Aorta (tissue), 5 donors: ENCODE measurements at regions not wholly inside any gene's neighbourhood (a gene's known extent, or its start where the extent isn't known, plus 50 kb on each side); places are given as distances from the start of the nearest gene placed in this dataset.

Experiments used
- ATAC-seq: fragments of 200-7000 bp; cut with Tn5 transposase; one replicate; pipeline ENCODE4 v1.9.1; 2022; ENCODE audit warnings: moderate library complexity; ENCODE audit not compliant: low FRiP score
- DNase-seq, 2 donors: peaks; one replicate each; pipeline ENCODE4 v3.0.0-alpha.2; 2020
- H3K27ac ChIP-seq, 2 donors: one replicate each; pipeline ENCODE4 v1.5.1; 2013; ENCODE audit warnings: low read length in 2 of 2, mild to moderate bottlenecking in 2 of 2, moderate library complexity in 2 of 2, control low read depth in 1 of 2, inconsistent platforms in 1 of 2, low read depth in 1 of 2
- H3K27me3 ChIP-seq, 2 donors: one replicate each; pipeline ENCODE4 v1.6.1; 2013; ENCODE audit warnings: control low read depth in 1 of 2, low read length in 1 of 2, mild to moderate bottlenecking in 1 of 2, moderate library complexity in 1 of 2; ENCODE audit not compliant: insufficient read depth in 2 of 2, control insufficient read depth in 1 of 2
- H3K36me3 ChIP-seq, 2 donors: one replicate each; pipeline ENCODE4 v1.6.1; 2013; ENCODE audit warnings: control low read depth in 1 of 2, low read length in 1 of 2, mild to moderate bottlenecking in 1 of 2; ENCODE audit not compliant: insufficient read depth in 2 of 2, control insufficient read depth in 1 of 2
- H3K4me1 ChIP-seq, 2 donors: one replicate each; pipeline ENCODE4 v1.6.1; 2013; ENCODE audit warnings: low read length in 2 of 2, control low read depth in 1 of 2, mild to moderate bottlenecking in 1 of 2, moderate library complexity in 1 of 2; ENCODE audit not compliant: insufficient read depth in 2 of 2, control insufficient read depth in 1 of 2
- H3K4me3 ChIP-seq, 2 donors: one replicate each; pipeline ENCODE4 v1.5.1; 2013; ENCODE audit warnings: low read length in 2 of 2, control low read depth in 1 of 2, mild to moderate bottlenecking in 1 of 2
- H3K9me3 ChIP-seq: one replicate; pipeline ENCODE4 v1.6.1; 2013; ENCODE audit warnings: mild to moderate bottlenecking, low read length; ENCODE audit not compliant: control insufficient read depth
- WGBS, 2 donors: extraction: QIAGEN DNeasy Blood & Tissue Kit; methylation state at CpG; one replicate each; pipeline ENCODE4 v1.1.7; 2013; 5-methylcytosine and 5-hydroxymethylcytosine counted together
- intact Hi-C, 2 donors: fragments of 100-400 bp; cut with DNase I; formaldehyde crosslinking; loops; one replicate each; pipeline versions ENCODE4 v1.14.2 to v1.15.0; 2022
- donor health status: healthy with polysubstance abuse.
- donor health status: Bipolar disorder and iron deficiency.
- donor health status: DM: no; HTN: no; CAD: no.
- donor health status: DM: no; HTN: no; CAD: no.
- donor health status: DM: yes; HTN: yes; CAD: no.

DNA sequence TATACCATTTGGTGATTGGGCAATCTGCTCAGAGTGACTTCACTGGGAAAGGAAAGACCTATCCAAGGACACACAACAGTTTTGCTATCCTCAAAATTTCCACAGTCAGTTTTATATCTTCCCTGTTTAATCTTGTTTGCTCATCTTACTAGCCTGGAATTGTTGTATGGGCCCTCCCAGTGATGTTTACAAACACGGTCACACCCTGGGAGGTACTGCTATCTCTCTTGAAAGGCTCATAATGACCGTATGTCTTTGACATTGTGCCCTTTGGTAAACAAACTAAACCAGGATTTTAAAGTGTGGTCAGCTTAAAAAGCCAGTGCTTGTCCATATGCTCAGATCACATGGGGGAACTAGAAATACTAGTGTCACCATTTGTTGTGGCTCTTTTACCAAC is 277.0 kb downstream of the CDH2 start:
- no peak for ATAC-seq
- intact Hi-C loops: no loop called here
- 47 to 63% methylated on average over 2 of the region's 2 CpGs for WGBS, 2 donors

GRCh38 chr18:27894746-27895145 is 282.2 kb downstream of the CDH2 start:
- Histone ChIP-seq H3K27me3 (no peaks in the 10 kb centered on the region), H3K36me3 (no peaks in the 10 kb centered on the region), H3K4me1 (no peaks in the 10 kb centered on the region), H3K4me3 (no peak overlapping the region), H3K9me3 (no peaks in the 10 kb centered on the region), H3K27ac (no peak overlapping the region)
- DNase-seq (no peak), ATAC-seq (no peak)
- intact Hi-C loops: no loop called here
- whole genome bisulfite sequencing, 2 donors: 32 to 35% methylated on average over 3 of the region's 3 CpGs

More for the DNA sequence above, 277.0 kb downstream of the CDH2 start:
- Histone ChIP-seq H3K27ac (no peak overlapping the region), H3K4me1 (no peaks in the 10 kb centered on the region), H3K27me3 (no peaks in the 10 kb centered on the region), H3K36me3 (no peaks in the 10 kb centered on the region), H3K4me3 (no peak overlapping the region), H3K9me3 (no peaks in the 10 kb centered on the region)
- no peak for DNase-seq

- Histone ChIP-seq H3K36me3 (no peaks in the 10 kb centered on the region), H3K9me3 (no peaks in the 10 kb centered on the region), H3K27ac (no peak overlapping the region), H3K4me3 (no peak overlapping the region), H3K4me1 (no peaks in the 10 kb centered on the region), H3K27me3 (no peaks in the 10 kb centered on the region)
- WGBS, 2 donors: 37 to 71% methylated on average over 2 of the region's 2 CpGs
- intact Hi-C loops: no loop called here
- DNase-seq (no peak), ATAC-seq (no peak)
These were observed 289.0 kb downstream of the CDH2 start for GRCh38 chr18:27887711-27888495.

GRCh38 chr18:27887287-27887686 is 289.6 kb downstream of the CDH2 start:
- Histone ChIP-seq H3K4me3 (no peak overlapping the region), H3K36me3 (no peaks in the 10 kb centered on the region), H3K9me3 (no peaks in the 10 kb centered on the region), H3K27me3 (no peaks in the 10 kb centered on the region), H3K27ac (no peak overlapping the region), H3K4me1 (no peaks in the 10 kb centered on the region)
- WGBS, 2 donors: 95 to 97% methylated on average over 1 of the region's 1 CpG
- ATAC-seq (no peak), DNase-seq (no peak)
- intact Hi-C loops: no loop called here

GRCh38 chr18:27879540-27879939 is 297.4 kb downstream of the CDH2 start:
- no peak for DNase-seq
- 93 to 96% methylated on average over 1 of the region's 1 CpG for WGBS, 2 donors
- ATAC-seq: no peak
- Histone ChIP-seq H3K36me3 (no peaks in the 10 kb centered on the region), H3K4me3 (no peak overlapping the region), H3K9me3 (no peaks in the 10 kb centered on the region), H3K4me1 (no peaks in the 10 kb centered on the region), H3K27ac (no peak overlapping the region), H3K27me3 (no peaks in the 10 kb centered on the region)
- intact Hi-C loops: no loop called here

DNA sequence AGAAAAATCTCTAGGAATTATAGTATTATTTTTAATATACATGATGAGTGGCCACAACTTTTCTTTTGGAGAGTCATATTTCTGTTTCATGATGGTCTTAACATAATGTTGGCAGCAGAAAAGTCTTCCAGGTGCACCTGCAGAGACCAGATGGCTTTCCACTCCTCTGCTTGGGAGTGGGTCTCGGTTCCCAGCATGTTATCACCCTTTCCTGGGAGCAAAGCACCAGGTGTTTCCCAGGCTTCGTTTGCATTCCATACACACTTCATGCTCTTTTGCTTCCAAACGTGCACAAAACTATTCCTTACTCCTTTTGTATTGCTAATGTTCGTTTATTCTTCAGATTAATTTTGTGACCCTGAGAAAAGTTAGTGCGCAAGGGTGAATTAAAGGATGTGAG is 305.2 kb downstream of the CDH2 start:
- Histone ChIP-seq H3K27ac (no peak overlapping the region), H3K4me3 (no peak overlapping the region), H3K4me1 (no peaks in the 10 kb centered on the region), H3K36me3 (no peaks in the 10 kb centered on the region), H3K9me3 (peaks cover 1% of the 10 kb centered on the region), H3K27me3 (peaks cover 0 to 2% of the 10 kb centered on the region in 2 donors)
- WGBS, 2 donors: 69 to 79% methylated on average over 5 of the region's 5 CpGs
- DNase-seq: no peak
- no peak for ATAC-seq
- intact Hi-C loops: no loop called here

- intact Hi-C loops: no loop called here
- Histone ChIP-seq H3K36me3 (no peaks in the 10 kb centered on the region), H3K4me1 (no peaks in the 10 kb centered on the region), H3K4me3 (no peak overlapping the region), H3K9me3 (peaks cover 1% of the 10 kb centered on the region), H3K27me3 (peaks cover 0 to 2% of the 10 kb centered on the region in 2 donors), H3K27ac (no peak overlapping the region)
- WGBS, 2 donors: 91 to 97% methylated on average over 4 of the region's 4 CpGs
- ATAC-seq: no peak
- DNase-seq: no peak
These were observed 307.2 kb downstream of the CDH2 start for GRCh38 chr18:27869735-27870134.

DNA sequence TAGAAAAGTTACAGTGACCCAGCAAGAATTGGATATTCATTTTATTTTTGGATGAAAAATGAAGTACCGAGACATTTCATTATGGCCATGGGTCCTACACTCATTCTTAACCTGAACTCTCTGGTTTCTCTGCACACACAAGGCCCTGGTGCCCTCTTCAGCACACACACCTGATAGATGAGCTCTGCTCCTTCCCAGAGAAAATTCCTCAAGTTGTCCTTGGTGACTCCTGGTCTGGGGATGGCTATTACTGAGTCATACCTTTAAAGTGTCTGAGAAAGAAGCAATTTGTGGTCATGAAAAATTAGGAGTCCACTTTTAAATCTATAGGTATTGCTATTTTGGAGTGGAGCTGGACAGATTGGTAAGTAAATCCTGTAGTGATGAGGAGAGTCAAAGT is 311.5 kb downstream of the CDH2 start:
- no peaks in the 10 kb centered on the region for H3K27me3 ChIP-seq
- H3K4me1 ChIP-seq: no peaks in the 10 kb centered on the region
- no peaks in the 10 kb centered on the region for H3K9me3 ChIP-seq
- DNase-seq: no peak
- no peaks in the 10 kb centered on the region for H3K36me3 ChIP-seq
- no peak overlapping the region for H3K4me3 ChIP-seq
- intact Hi-C loops: no loop called here
- ATAC-seq: no peak
- no peak overlapping the region for H3K27ac ChIP-seq
- WGBS, 2 donors: 94 to 97% methylated on average over 1 of the region's 1 CpG

- Histone ChIP-seq H3K27me3 (no peaks in the 10 kb centered on the region), H3K4me1 (no peaks in the 10 kb centered on the region), H3K9me3 (no peaks in the 10 kb centered on the region), H3K27ac (no peak overlapping the region), H3K4me3 (no peak overlapping the region), H3K36me3 (no peaks in the 10 kb centered on the region)
- ATAC-seq (no peak), DNase-seq (no peak)
- 50 to 55% methylated on average over 4 of the region's 4 CpGs for WGBS, 2 donors
- intact Hi-C loops: no loop called here
These were observed 313.0 kb downstream of the CDH2 start for GRCh38 chr18:27863780-27864430.
